Bronchial epithelial cell (primary cell): ENCODE measurements at regions not wholly inside any gene's neighbourhood (a gene's known extent, or its start where the extent isn't known, plus 50 kb on each side); places are given as distances from the start of the nearest gene placed in this dataset.
A peak's percentile ranks its signal among the peaks of the same experiment; 100 is the strongest.

Experiments used
- DNase-seq: peaks from one replicate; pipeline ENCODE4 v3.0.0-alpha.2; 2010; ENCODE audit warnings: low read depth
- FAIRE-seq: peaks from 2 replicates; lab custom pipeline; 2011; peaks lifted over from hg19 to GRCh38; lab: Jason Lieb, UNC
- H3K27me3 ChIP-seq: 2 replicates; pipeline ENCODE4 v1.5.1; 2011; ENCODE audit warnings: low read length; ENCODE audit not compliant: control insufficient read depth, insufficient read depth
- H3K36me3 ChIP-seq: 2 replicates; pipeline ENCODE4 v1.5.1; 2011; ENCODE audit warnings: low read length; ENCODE audit not compliant: control insufficient read depth, insufficient read depth
- H3K4me3 ChIP-seq: 2 replicates; pipeline ENCODE4 v1.5.1; 2011; ENCODE audit warnings: mild to moderate bottlenecking, low read depth, low read length, control low read depth
- CTCF ChIP-seq: IDR thresholded peaks from 2 replicates; pipeline ENCODE4 v1.5.1; 2011; ENCODE audit warnings: mild to moderate bottlenecking, moderate library complexity, low read length, control low read depth, inconsistent platforms; ENCODE audit not compliant: insufficient read depth, severe bottlenecking

GRCh38 chrX:43566170-43566569, 89.9 kb upstream of the MAOA start:
- FAIRE-seq = no peak
- no peak for TF ChIP-seq CTCF
- no peaks in the 10 kb centered on the region for H3K36me3 ChIP-seq
- H3K4me3 ChIP-seq = no peak overlapping the region
- DNase-seq = peak; percentile 73
- H3K27me3 ChIP-seq = no peaks in the 10 kb centered on the region

- Histone ChIP-seq H3K4me3 (no peak overlapping the region), H3K27me3 (no peaks in the 10 kb centered on the region), H3K36me3 (no peaks in the 10 kb centered on the region)
- FAIRE-seq (no peak), DNase-seq (no peak)
- no peak for TF ChIP-seq CTCF
Observed at GRCh38 chrX:43573441-43574015, 82.6 kb upstream of the MAOA start.

- TF ChIP-seq CTCF = no peak
- no peak overlapping the region for H3K4me3 ChIP-seq
- FAIRE-seq (no peak), DNase-seq (peak; percentile 62)
- H3K27me3 ChIP-seq = no peaks in the 10 kb centered on the region
- no peaks in the 10 kb centered on the region for H3K36me3 ChIP-seq
Observed at GRCh38 chrX:43580621-43581020, 75.5 kb upstream of the MAOA start.

- DNase-seq (peak; percentile 74), FAIRE-seq (no peak)
- H3K27me3 ChIP-seq = no peaks in the 10 kb centered on the region
- H3K36me3 ChIP-seq = no peaks in the 10 kb centered on the region
- H3K4me3 ChIP-seq = no peak overlapping the region
- TF ChIP-seq CTCF = no peak
Observed at GRCh38 chrX:43581167-43581566, 74.9 kb upstream of the MAOA start.

GRCh38 chrX:43581888-43582539, 74.1 kb upstream of the MAOA start:
- no peak overlapping the region for H3K4me3 ChIP-seq
- DNase-seq (peak; percentile 86), FAIRE-seq (no peak)
- no peaks in the 10 kb centered on the region for H3K27me3 ChIP-seq
- no peak for TF ChIP-seq CTCF
- H3K36me3 ChIP-seq = no peaks in the 10 kb centered on the region

- Histone ChIP-seq H3K4me3 (no peak overlapping the region), H3K36me3 (no peaks in the 10 kb centered on the region), H3K27me3 (no peaks in the 10 kb centered on the region)
- DNase-seq (no peak), FAIRE-seq (no peak)
- TF ChIP-seq CTCF = no peak
Observed at GRCh38 chrX:43582540-43582913, 73.6 kb upstream of the MAOA start.
